ENCODE measurements at regions not wholly inside any gene's neighbourhood (a gene's known extent, or its start where the extent isn't known, plus 50 kb on each side); places are given as distances from the start of the nearest gene placed in this dataset.

DNA sequence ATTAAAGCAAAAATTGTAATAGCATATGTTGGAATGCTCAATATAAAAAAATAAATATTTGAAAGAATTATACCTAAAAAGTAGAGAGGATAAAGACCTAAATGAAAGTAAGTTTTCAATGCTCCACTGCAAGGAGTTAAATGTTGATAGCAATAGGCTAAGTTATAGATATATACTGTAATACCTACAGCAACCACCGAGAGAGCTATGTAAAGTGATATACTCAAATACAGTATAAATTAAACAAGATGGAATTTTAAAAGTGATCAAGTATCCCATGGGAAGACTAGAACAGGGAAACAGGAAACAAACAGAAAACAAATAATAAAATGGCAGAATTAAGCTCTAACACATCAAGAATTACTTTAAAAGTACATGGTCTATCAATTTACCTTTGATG, 73.9 kb downstream of the CASP3 start:
- H3K4me3 ChIP-seq (ENCODE audit: low read depth, low read length): no peak overlapping the region
- peak; percentile 6 for DNase-seq (ENCODE audit: low read depth)
- TF ChIP-seq, protein P1, sequence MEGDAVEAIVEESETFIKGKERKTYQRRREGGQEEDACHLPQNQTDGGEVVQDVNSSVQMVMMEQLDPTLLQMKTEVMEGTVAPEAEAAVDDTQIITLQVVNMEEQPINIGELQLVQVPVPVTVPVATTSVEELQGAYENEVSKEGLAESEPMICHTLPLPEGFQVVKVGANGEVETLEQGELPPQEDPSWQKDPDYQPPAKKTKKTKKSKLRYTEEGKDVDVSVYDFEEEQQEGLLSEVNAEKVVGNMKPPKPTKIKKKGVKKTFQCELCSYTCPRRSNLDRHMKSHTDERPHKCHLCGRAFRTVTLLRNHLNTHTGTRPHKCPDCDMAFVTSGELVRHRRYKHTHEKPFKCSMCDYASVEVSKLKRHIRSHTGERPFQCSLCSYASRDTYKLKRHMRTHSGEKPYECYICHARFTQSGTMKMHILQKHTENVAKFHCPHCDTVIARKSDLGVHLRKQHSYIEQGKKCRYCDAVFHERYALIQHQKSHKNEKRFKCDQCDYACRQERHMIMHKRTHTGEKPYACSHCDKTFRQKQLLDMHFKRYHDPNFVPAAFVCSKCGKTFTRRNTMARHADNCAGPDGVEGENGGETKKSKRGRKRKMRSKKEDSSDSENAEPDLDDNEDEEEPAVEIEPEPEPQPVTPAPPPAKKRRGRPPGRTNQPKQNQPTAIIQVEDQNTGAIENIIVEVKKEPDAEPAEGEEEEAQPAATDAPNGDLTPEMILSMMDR (conservative IDR thresholded peaks at IDR 0.05; ENCODE audit: low read depth, low read length): no peak

DNA sequence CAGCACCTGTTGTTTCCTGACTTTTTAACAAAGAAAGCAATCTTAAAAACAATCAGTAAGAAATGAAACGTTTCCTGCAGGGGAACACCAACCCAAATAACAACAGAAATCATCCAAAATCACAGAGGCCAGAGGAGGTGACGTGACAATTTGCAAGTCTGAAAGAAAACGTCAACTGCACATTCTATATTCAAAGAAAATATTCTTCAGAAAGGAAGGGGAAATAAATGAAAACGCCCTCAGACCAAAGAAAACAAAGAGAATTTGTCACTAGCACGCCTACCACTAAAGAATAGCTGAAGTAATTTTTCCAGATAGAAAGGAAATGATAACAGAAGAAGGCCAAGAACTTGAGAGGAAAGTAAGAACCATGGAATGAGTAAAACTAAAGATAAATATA, 74.4 kb downstream of the CASP3 start:
- DNase-seq (ENCODE audit: low read depth): no peak
- TF ChIP-seq, protein P1 (conservative IDR thresholded peaks at IDR 0.05; ENCODE audit: low read depth, low read length): no peak
- no peak overlapping the region for H3K4me3 ChIP-seq (ENCODE audit: low read depth, low read length)

GRCh38 chr4:184573701-184574100, 75.5 kb downstream of the CASP3 start:
- H3K4me3 ChIP-seq (ENCODE audit: low read depth, low read length): no peak overlapping the region
- TF ChIP-seq, protein P1 (conservative IDR thresholded peaks at IDR 0.05; ENCODE audit: low read depth, low read length): no peak
- peak; percentile 10 for DNase-seq (ENCODE audit: low read depth)

- no peak overlapping the region for H3K4me3 ChIP-seq (ENCODE audit: low read depth, low read length)
- TF ChIP-seq, protein P1 (conservative IDR thresholded peaks at IDR 0.05; ENCODE audit: low read depth, low read length): no peak
- DNase-seq (ENCODE audit: low read depth): no peak
Measured at GRCh38 chr4:184568770-184569169, 80.5 kb downstream of the CASP3 start.

DNA sequence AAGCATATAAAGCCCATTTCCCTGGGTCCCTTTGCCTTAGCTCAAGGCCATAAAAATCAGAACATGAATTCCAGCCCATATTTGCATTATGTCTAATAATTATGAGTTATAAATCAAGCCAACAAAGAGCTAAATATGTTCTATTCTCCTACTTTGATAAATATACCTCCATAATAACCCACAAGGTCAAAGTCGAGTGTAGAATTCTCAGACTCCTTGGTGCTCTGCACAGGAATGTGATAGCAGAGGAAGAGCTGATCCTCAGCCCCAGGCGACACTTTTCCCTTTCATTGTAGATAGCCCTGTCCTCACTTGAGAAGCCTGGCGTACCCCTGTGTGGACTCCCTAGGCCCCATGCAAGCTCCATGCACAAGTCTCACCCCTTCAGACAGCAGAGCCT, 85.6 kb downstream of the CASP3 start:
- DNase-seq (ENCODE audit: low read depth): no peak
- no peak overlapping the region for H3K4me3 ChIP-seq (ENCODE audit: low read depth, low read length)
- TF ChIP-seq, protein P1 (conservative IDR thresholded peaks at IDR 0.05; ENCODE audit: low read depth, low read length): no peak

GRCh38 chr4:184558996-184559395, 84.6 kb upstream of the IRF2 start:
- H3K4me3 ChIP-seq (ENCODE audit: low read depth, low read length): no peak overlapping the region
- no peak for DNase-seq (ENCODE audit: low read depth)
- TF ChIP-seq, protein P1 (conservative IDR thresholded peaks at IDR 0.05; ENCODE audit: low read depth, low read length): no peak

- no peak for DNase-seq (ENCODE audit: low read depth)
- no peak overlapping the region for H3K4me3 ChIP-seq (ENCODE audit: low read depth, low read length)
- TF ChIP-seq, protein P1 (conservative IDR thresholded peaks at IDR 0.05; ENCODE audit: low read depth, low read length): no peak
Measured at GRCh38 chr4:184553891-184554290, 79.5 kb upstream of the IRF2 start.
